CD14-positive monocyte (primary cell): ENCODE measurements at regions not wholly inside any gene's neighbourhood (a gene's known extent, or its start where the extent isn't known, plus 50 kb on each side); places are given as distances from the start of the nearest gene placed in this dataset.

ENCODE experiments used
- DNase-seq, 3 donors: peaks; one replicate each; pipeline ENCODE4 v3.0.0-alpha.2; 2011 to 2022
- H2AFZ ChIP-seq: 2 replicates; pipeline ENCODE4 v1.6.0; 2012; ENCODE audit warnings: mild to moderate bottlenecking, low read depth, low read length, inconsistent platforms; ENCODE audit not compliant: insufficient read depth, poor library complexity, severe bottlenecking
- H3K27ac ChIP-seq, 2 donors: 1 replicate in 1 of 2; 2 replicates in 1 of 2; pipeline ENCODE4 v1.5.1; 2012 to 2013; ENCODE audit warnings: low read length in 2 of 2, control low read depth in 1 of 2, inconsistent platforms in 1 of 2, low read depth in 1 of 2, mild to moderate bottlenecking in 1 of 2
- H3K27me3 ChIP-seq, 2 donors: one replicate each; pipeline versions ENCODE4 v1.6.0 to v1.6.1; 2011 to 2013; ENCODE audit warnings: low read length in 2 of 2; ENCODE audit not compliant: control insufficient read depth in 2 of 2, insufficient read depth in 2 of 2
- H3K36me3 ChIP-seq, 2 donors: replicated peaks in 1 of 2; 1 replicate in 1 of 2; 2 replicates in 1 of 2; pipeline versions ENCODE4 v1.5.1 to v1.6.1; 2012 to 2013; ENCODE audit warnings: low read length in 2 of 2, control low read depth in 1 of 2, inconsistent platforms in 1 of 2, mild to moderate bottlenecking in 1 of 2; ENCODE audit not compliant: insufficient read depth in 2 of 2, control insufficient read depth in 1 of 2
- H3K4me1 ChIP-seq, 2 donors: 1 replicate in 1 of 2; 2 replicates in 1 of 2; pipeline versions ENCODE4 v1.5.1 to v1.6.1; 2012 to 2013; ENCODE audit warnings: low read length in 2 of 2, control low read depth in 1 of 2, inconsistent platforms in 1 of 2, mild to moderate bottlenecking in 1 of 2, moderate library complexity in 1 of 2; ENCODE audit not compliant: insufficient read depth in 2 of 2, control insufficient read depth in 1 of 2
- H3K4me2 ChIP-seq: replicated peaks from 2 replicates; pipeline ENCODE3; 2012; ENCODE audit warnings: low read length, moderate library complexity, mild to moderate bottlenecking; ENCODE audit not compliant: poor library complexity, severe bottlenecking; ENCODE audit errors: extremely low read depth
- H3K4me3 ChIP-seq, 3 experiments: fragments of 200-600 bp in 1 of 3; sonication (generic) in 1 of 3; replicated peaks in 1 of 3; 1 replicate in 2 of 3; 2 replicates in 1 of 3; pipeline ENCODE4 v1.5.1; 2011 to 2013; ENCODE audit warnings: low read length in 3 of 3, mild to moderate bottlenecking in 3 of 3, control low read depth in 2 of 3, low read depth in 2 of 3, inconsistent platforms in 1 of 3, moderate library complexity in 1 of 3
- H3K79me2 ChIP-seq: 2 replicates; pipeline ENCODE4 v1.6.0; 2012; ENCODE audit warnings: mild to moderate bottlenecking, control low read depth, inconsistent platforms, low read length, moderate library complexity; ENCODE audit not compliant: insufficient read depth
- H3K9ac ChIP-seq: 2 replicates; pipeline ENCODE4 v1.6.0; 2017; ENCODE audit warnings: low read length, mild to moderate bottlenecking; ENCODE audit not compliant: insufficient read depth, poor library complexity, severe bottlenecking
- H3K9me3 ChIP-seq, 2 donors: replicated peaks in 1 of 2; 1 replicate in 1 of 2; 2 replicates in 1 of 2; pipeline versions ENCODE4 v1.5.1 to v1.6.1; 2012 to 2013; ENCODE audit warnings: low read length in 2 of 2, control low read depth in 1 of 2; ENCODE audit not compliant: control insufficient read depth in 1 of 2, insufficient read depth in 1 of 2
- H4K20me1 ChIP-seq: 2 replicates; pipeline ENCODE4 v1.6.0; 2012; ENCODE audit warnings: mild to moderate bottlenecking, low read length, control low read depth, moderate library complexity; ENCODE audit not compliant: insufficient read depth
- H3K27ac Mint-ChIP-seq, 7 donors: one replicate each; pipeline ENCODE4 v1.8.0; 2020; ENCODE audit warnings: mild to moderate bottlenecking in 7 of 7, mixed read lengths in 7 of 7, moderate library complexity in 6 of 7, inconsistent platforms in 2 of 7
- H3K27me3 Mint-ChIP-seq, 3 donors: one replicate each; pipeline ENCODE4 v1.8.0; 2021 to 2022; ENCODE audit warnings: low read depth in 3 of 3, mild to moderate bottlenecking in 3 of 3, mixed read lengths in 3 of 3, moderate library complexity in 3 of 3, inconsistent platforms in 1 of 3
- H3K36me3 Mint-ChIP-seq, 2 donors: one replicate each; pipeline ENCODE4 v1.8.0; 2020; ENCODE audit warnings: mixed read lengths in 2 of 2, inconsistent platforms in 1 of 2, mild to moderate bottlenecking in 1 of 2
- H3K4me1 Mint-ChIP-seq: one replicate; pipeline ENCODE4 v1.8.0; 2020; ENCODE audit warnings: mild to moderate bottlenecking, mixed read lengths
- H3K4me3 Mint-ChIP-seq, 2 donors: one replicate each; pipeline ENCODE4 v1.8.0; 2020; ENCODE audit warnings: mild to moderate bottlenecking in 2 of 2, mixed read lengths in 2 of 2, moderate library complexity in 1 of 2
- H3K9me3 Mint-ChIP-seq, 7 donors: one replicate each; pipeline ENCODE4 v1.8.0; 2020 to 2022; ENCODE audit warnings: mixed read lengths in 7 of 7, mild to moderate bottlenecking in 6 of 7, moderate library complexity in 6 of 7, inconsistent platforms in 2 of 7
- CTCF ChIP-seq: fragments of 200-600 bp; IDR thresholded peaks from one replicate; pipeline ENCODE4 v1.8.0; 2022; ENCODE audit warnings: antibody characterized with exemption, mild to moderate bottlenecking
- WGBS: methylation state at CpG from one replicate; pipeline ENCODE4 v1.1.5; 2013; ENCODE audit warnings: missing lambda C conversion rate; ENCODE audit not compliant: insufficient coverage; 5-methylcytosine and 5-hydroxymethylcytosine counted together
- intact Hi-C, 2 donors: fragments of 100-400 bp; cut with micrococcal nuclease; formaldehyde crosslinking; loops; one replicate each; pipeline versions ENCODE4 v1.15.0 to v1.15.1; 2023

GRCh38 chr2:138962686-138963085 lies 182.5 kb upstream of the NXPH2 start:
- Mint-ChIP-seq H3K36me3 (no peaks in the 10 kb centered on the region), H3K4me3 (no peak overlapping the region), H3K9me3 (peaks cover 0 to 7% (median 0%) of the 10 kb centered on the region in 7 donors), H3K27me3 (no peaks in the 10 kb centered on the region), H3K27ac (no peak overlapping the region), H3K4me1 (no peaks in the 10 kb centered on the region)
- H3K9ac ChIP-seq = no peak overlapping the region
- H3K27me3 ChIP-seq = no peaks in the 10 kb centered on the region
- DNase-seq = no peak
- H3K4me3 ChIP-seq = no peak overlapping the region
- no peaks in the 10 kb centered on the region for H3K79me2 ChIP-seq
- no peaks in the 10 kb centered on the region for H4K20me1 ChIP-seq
- no peak overlapping the region for H2AFZ ChIP-seq
- no peak for TF ChIP-seq CTCF
- no peak overlapping the region for H3K4me2 ChIP-seq
- H3K4me1 ChIP-seq = no peaks in the 10 kb centered on the region
- no peaks in the 10 kb centered on the region for H3K9me3 ChIP-seq
- no peaks in the 10 kb centered on the region for H3K36me3 ChIP-seq
- no peak overlapping the region for H3K27ac ChIP-seq
- intact Hi-C loops = no loop called here
- WGBS = no CpG with 5 or more reads among the region's 5 CpGs

DNA sequence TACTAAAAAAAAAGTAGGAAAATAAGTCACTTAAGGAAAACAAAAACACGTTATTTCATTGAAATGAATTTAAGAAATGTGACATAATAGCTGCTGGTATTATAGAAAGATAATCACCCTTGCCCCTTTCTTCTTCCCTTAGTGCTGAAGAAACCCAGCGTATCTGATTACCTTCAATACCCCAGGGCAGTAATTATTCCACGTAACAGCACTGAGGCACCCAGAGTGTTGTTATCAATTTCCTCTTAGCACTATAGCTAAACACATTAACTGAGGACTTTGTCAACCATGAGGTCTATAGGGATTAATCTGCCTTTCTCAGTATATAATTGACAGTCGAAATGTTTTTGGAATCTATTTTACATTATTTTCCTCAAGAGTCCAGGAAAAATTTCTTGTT lies 180.0 kb upstream of the NXPH2 start:
- intact Hi-C loops = no loop called here
- Histone ChIP-seq H3K9me3 (no peaks in the 10 kb centered on the region), H3K4me1 (no peaks in the 10 kb centered on the region), H4K20me1 (no peaks in the 10 kb centered on the region), H2AFZ (no peak overlapping the region), H3K4me3 (no peak overlapping the region), H3K9ac (no peak overlapping the region), H3K27me3 (no peaks in the 10 kb centered on the region), H3K27ac (no peak overlapping the region), H3K79me2 (no peaks in the 10 kb centered on the region), H3K36me3 (no peaks in the 10 kb centered on the region), H3K4me2 (no peak overlapping the region)
- Mint-ChIP-seq H3K4me3 (no peak overlapping the region), H3K36me3 (no peaks in the 10 kb centered on the region), H3K27ac (no peak overlapping the region), H3K27me3 (no peaks in the 10 kb centered on the region), H3K4me1 (no peaks in the 10 kb centered on the region), H3K9me3 (peaks cover 0 to 7% (median 0%) of the 10 kb centered on the region in 7 donors)
- DNase-seq = no peak
- WGBS = no CpG with 5 or more reads among the region's 4 CpGs
- TF ChIP-seq CTCF = no peak
